ENCODE measurements at regions not wholly inside any gene's neighbourhood (a gene's known extent, or its start where the extent isn't known, plus 50 kb on each side); places are given as distances from the start of the nearest gene placed in this dataset.

DNA sequence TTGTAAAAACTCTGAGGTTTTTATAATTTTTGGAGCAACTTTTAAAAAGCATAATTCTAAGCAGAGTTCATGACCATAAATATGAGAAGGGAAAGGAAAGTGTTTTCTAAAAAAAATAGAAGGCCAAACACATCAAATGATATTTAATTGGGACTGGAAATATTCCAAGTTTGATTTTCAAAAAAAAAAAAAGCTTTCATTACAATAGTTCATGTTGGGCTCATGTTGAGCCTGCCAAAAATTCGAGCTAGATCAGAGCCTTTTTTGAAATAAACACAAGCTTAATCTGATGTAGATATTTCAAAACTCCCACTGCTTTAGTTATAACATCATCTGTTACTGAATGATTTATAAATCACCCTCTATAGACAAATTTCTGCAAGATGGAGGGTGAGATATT, 163.4 kb upstream of the DEFB112 start:
- Histone ChIP-seq H3K18ac (ENCODE audit: low read depth, low read length) (no peak overlapping the region), H2BK20ac (ENCODE audit: low read depth, low read length) (no peak overlapping the region), H3K79me1 (ENCODE audit: low read depth in 1 of 2, low read length in 2 of 2) (no peaks in the 10 kb centered on the region), H3K9ac (ENCODE audit: low read depth, low read length) (no peak overlapping the region), H3K27me3 (ENCODE audit: control insufficient read depth, insufficient read depth, low read length) (no peaks in the 10 kb centered on the region), H4K5ac (ENCODE audit: low read depth, low read length) (no peak overlapping the region), H3K9me3 (ENCODE audit: control insufficient read depth, insufficient read depth, low read length) (no peaks in the 10 kb centered on the region), H2AK5ac (ENCODE audit: low read depth, low read length) (no peak overlapping the region), H3K9me1 (ENCODE audit: insufficient read depth, low read length) (no peaks in the 10 kb centered on the region), H3K56ac (ENCODE audit: extremely low read depth, insufficient read depth, low read length) (no peak overlapping the region), H3K27ac (ENCODE audit: insufficient read depth, low read length) (no peak overlapping the region), H3K23ac (ENCODE audit: low read depth, low read length) (no peak overlapping the region), H3K4me3 (ENCODE audit: insufficient read depth, low read depth, low read length) (no peak overlapping the region), H4K91ac (ENCODE audit: insufficient read depth, low read depth, low read length) (no peak overlapping the region), H3K4me2 (ENCODE audit: low read depth, low read length) (no peak overlapping the region), H2BK5ac (ENCODE audit: low read depth, low read length, poor library complexity, severe bottlenecking) (no peak overlapping the region), H3K4me1 (ENCODE audit: control insufficient read depth, insufficient read depth, low read length) (no peaks in the 10 kb centered on the region), H2AK9ac (replicated peaks; ENCODE audit: low read depth, low read length, poor library complexity) (no peak overlapping the region), H4K20me1 (ENCODE audit: insufficient read depth, low read length) (no peaks in the 10 kb centered on the region), H2AFZ (replicated peaks; ENCODE audit: low read length, poor library complexity) (no peak overlapping the region), H3K14ac (replicated peaks; ENCODE audit: low read depth, low read length) (no peak overlapping the region), H2BK120ac (ENCODE audit: low read depth, low read length) (no peak overlapping the region), H4K8ac (ENCODE audit: low read depth in 2 of 2, low read length in 2 of 2) (no peak overlapping the region), H3K4ac (ENCODE audit: low read depth, low read length) (no peak overlapping the region), H2BK15ac (ENCODE audit: low read depth, low read length) (no peak overlapping the region), H3K36me3 (ENCODE audit: control insufficient read depth, insufficient read depth, low read length) (no peaks in the 10 kb centered on the region)
- CTCF ChIA-PET: interaction anchor here (0.6 kb wide), 1 partner anchor 11 kb away, joined by 3 read pairs; no protein-coding TSS in a partner anchor
- intact Hi-C loops (cut with micrococcal nuclease) (no loop called here), in situ Hi-C loops (cut with MboI; ENCODE audit: low sequenced_read_pairs) (no loop called here), dilution Hi-C loops (cut with HindIII; ENCODE audit: low sequenced_read_pairs, unreplicated experiment) (no loop called here)
- BruUV-seq (replicated peaks): no TSS peak
- WGBS, 2 experiments (ENCODE audit: extremely low coverage in 2 of 2, insufficient read length in 1 of 2): no CpG with 5 or more reads among the region's 1 CpG
- ATAC-seq (ENCODE audit: low read depth): no peak
- DNase-seq: no peak
- POLR2A ChIA-PET (ENCODE audit: unreplicated experiment): no interaction called here
- TF ChIP-seq POLR2A (IDR thresholded peaks at IDR 0.05; ENCODE audit: low read depth, low read length) (no peak), MAZ (IDR thresholded peaks at IDR 0.05; ENCODE audit: borderline replicate concordance, low read depth, low read length) (no peak), SMC3 (IDR thresholded peaks at IDR 0.05; ENCODE audit: low read depth, low read length) (no peak), MAFK (IDR thresholded peaks at IDR 0.05; ENCODE audit: low read depth, low read length) (no peak), RFX5 (IDR thresholded peaks at IDR 0.05; ENCODE audit: low read depth, low read length) (no peak), CEBPB (IDR thresholded peaks at IDR 0.05; ENCODE audit: low read depth, low read length) (no peak), FOS (IDR thresholded peaks at IDR 0.05; ENCODE audit: low read depth, low read length) (no peak), NFE2L2 (IDR thresholded peaks at IDR 0.05; ENCODE audit: low read depth, low read length) (no peak), RAD21 (IDR thresholded peaks at IDR 0.05; ENCODE audit: low read length) (no peak)
- TF ChIP-seq, protein P1, sequence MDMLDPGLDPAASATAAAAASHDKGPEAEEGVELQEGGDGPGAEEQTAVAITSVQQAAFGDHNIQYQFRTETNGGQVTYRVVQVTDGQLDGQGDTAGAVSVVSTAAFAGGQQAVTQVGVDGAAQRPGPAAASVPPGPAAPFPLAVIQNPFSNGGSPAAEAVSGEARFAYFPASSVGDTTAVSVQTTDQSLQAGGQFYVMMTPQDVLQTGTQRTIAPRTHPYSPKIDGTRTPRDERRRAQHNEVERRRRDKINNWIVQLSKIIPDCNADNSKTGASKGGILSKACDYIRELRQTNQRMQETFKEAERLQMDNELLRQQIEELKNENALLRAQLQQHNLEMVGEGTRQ (IDR thresholded peaks at IDR 0.05; ENCODE audit: low read depth, low read length): no peak
- TF ChIP-seq, protein P2, sequence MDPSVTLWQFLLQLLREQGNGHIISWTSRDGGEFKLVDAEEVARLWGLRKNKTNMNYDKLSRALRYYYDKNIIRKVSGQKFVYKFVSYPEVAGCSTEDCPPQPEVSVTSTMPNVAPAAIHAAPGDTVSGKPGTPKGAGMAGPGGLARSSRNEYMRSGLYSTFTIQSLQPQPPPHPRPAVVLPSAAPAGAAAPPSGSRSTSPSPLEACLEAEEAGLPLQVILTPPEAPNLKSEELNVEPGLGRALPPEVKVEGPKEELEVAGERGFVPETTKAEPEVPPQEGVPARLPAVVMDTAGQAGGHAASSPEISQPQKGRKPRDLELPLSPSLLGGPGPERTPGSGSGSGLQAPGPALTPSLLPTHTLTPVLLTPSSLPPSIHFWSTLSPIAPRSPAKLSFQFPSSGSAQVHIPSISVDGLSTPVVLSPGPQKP (IDR thresholded peaks at IDR 0.05; ENCODE audit: borderline replicate concordance, low read depth, low read length): no peak
